Heart left ventricle (tissue), 16 donors: ENCODE measurements at regions not wholly inside any gene's neighbourhood (a gene's known extent, or its start where the extent isn't known, plus 50 kb on each side); places are given as distances from the start of the nearest gene placed in this dataset.

ENCODE experiments used
- ATAC-seq, 4 donors: fragments of 200-7000 bp; cut with Tn5 transposase; one replicate each; pipeline ENCODE4 v1.9.1; 2020 to 2022; ENCODE audit warnings: moderate library complexity in 4 of 4, mild to moderate bottlenecking in 3 of 4, moderate number of reproducible peaks in 1 of 4
- DNase-seq, 5 donors: peaks; one replicate each; pipeline ENCODE4 v3.0.0-alpha.2; 2020
- H3K27ac ChIP-seq, 12 donors: fragments of 200-600 bp; sonication (generic) in 4 of 12; one replicate each; pipeline versions ENCODE4 v1.5.0 to v1.8.0; 2016 to 2022; ENCODE audit warnings: mild to moderate bottlenecking in 2 of 12
- H3K27me3 ChIP-seq, 9 donors: fragments of 200-600 bp; sonication (generic) in 2 of 9; one replicate each; pipeline versions ENCODE4 v1.5.1 to v1.8.0; 2016 to 2022; ENCODE audit warnings: mild to moderate bottlenecking in 3 of 9
- H3K36me3 ChIP-seq, 9 donors: fragments of 200-600 bp; sonication (generic) in 2 of 9; one replicate each; pipeline versions ENCODE4 v1.5.0 to v1.8.0; 2018 to 2022; ENCODE audit warnings: mild to moderate bottlenecking in 2 of 9
- H3K4me1 ChIP-seq, 12 donors: fragments of 200-600 bp; sonication (generic) in 4 of 12; one replicate each; pipeline versions ENCODE4 v1.5.0 to v1.8.0; 2016 to 2022; ENCODE audit warnings: mild to moderate bottlenecking in 3 of 12
- H3K4me3 ChIP-seq, 12 donors: fragments of 200-600 bp; sonication (generic) in 4 of 12; one replicate each; pipeline versions ENCODE4 v1.5.0 to v1.8.0; 2017 to 2022; ENCODE audit warnings: mild to moderate bottlenecking in 9 of 12, moderate library complexity in 4 of 12
- H3K9me3 ChIP-seq, 12 donors: fragments of 200-600 bp; sonication (generic) in 4 of 12; one replicate each; pipeline versions ENCODE4 v1.5.0 to v1.8.0; 2016 to 2022; ENCODE audit warnings: mild to moderate bottlenecking in 1 of 12
- CTCF ChIP-seq, 12 donors: fragments of 200-600 bp; sonication (generic) in 4 of 12; IDR thresholded peaks; one replicate each; pipeline versions ENCODE4 v1.5.0 to v1.8.0; 2018 to 2022; ENCODE audit warnings: antibody characterized with exemption in 12 of 12, mild to moderate bottlenecking in 5 of 12
- POLR2A ChIP-seq, 2 donors: fragments of 450-650 bp; IDR thresholded peaks; one replicate each; pipeline ENCODE4 v1.6.1; 2017; ENCODE audit warnings: antibody characterized with exemption in 2 of 2, mild to moderate bottlenecking in 2 of 2, moderate library complexity in 2 of 2
- WGBS, 4 donors: extraction: QIAGEN DNeasy Blood & Tissue Kit in 2 of 4; methylation state at CpG; one replicate each; pipeline versions ENCODE4 v1.1.5 to v1.1.7; 2013 to 2018; 5-methylcytosine and 5-hydroxymethylcytosine counted together
- intact Hi-C, 10 donors: fragments of 100-400 bp; cut with DNase I; formaldehyde crosslinking; loops; one replicate each; pipeline versions ENCODE4 v1.11.1 to v1.14.2; 2022
- donor health status: ischemic (EF 13 %, LVEDD 7.1; RV severe dilation, severe dysfunction).
- donor health status: healthy with polysubstance abuse.
- donor health status: DM: no; HTN: yes; CAD: no.
- donor health status: DM: no; HTN: no; CAD: no.
- donor health status: ischemic (EF 25% LVEDD 6.9; RV normal size, moderate dysfunction).
- donor health status: ischemic (EF 25% LVEDD 5.7; RV mildly dilated, moderate dysfunction).
- donor health status: healthy.
- donor health status: DM: yes; HTN: yes; CAD: no.
- donor health status: ischemic (EF 35%, LVEDD 5.7; RV mildly dilated, moderate dysfunction).
- donor health status: nonischemic (EF 11% LVEDD 7.7; RV severe dilation, severe dysfunction).
- donor health status: DM: yes; HTN: yes; CAD: no.
- donor health status: PGD.
- donor health status: ischemic (EF 29% LVEDD 5.4; RV normal size, mild dysfunction).
- donor health status: nonischemic (EF 23%, LVEDD 6.1; RV moderate dilation, normal function).

- Histone ChIP-seq H3K4me3 (no peak overlapping the region), H3K27ac (no peak overlapping the region), H3K36me3 (no peaks in the 10 kb centered on the region), H3K27me3 (no peaks in the 10 kb centered on the region), H3K9me3 (peaks cover 0 to 7% (median 0%) of the 10 kb centered on the region in 12 donors), H3K4me1 (no peaks in the 10 kb centered on the region)
- no peak for TF ChIP-seq POLR2A (IDR thresholded peaks at IDR 0.05)
- TF ChIP-seq CTCF (IDR thresholded peaks at IDR 0.05) = no peak
- intact Hi-C loops = no loop called here
- ATAC-seq (no peak), DNase-seq (no peak)
- WGBS, 4 donors = 11 to 16% (median 13%) methylated on average over 1 of the region's 1 CpG
Measured at GRCh38 chr14:49366416-49366815, 219.8 kb downstream of the RPS29 start.

- no peak overlapping the region for H3K27ac ChIP-seq
- no peaks in the 10 kb centered on the region for H3K27me3 ChIP-seq
- no peak for TF ChIP-seq CTCF (IDR thresholded peaks at IDR 0.05)
- TF ChIP-seq POLR2A (IDR thresholded peaks at IDR 0.05) = no peak
- 5 to 25% (median 18%) methylated on average over 1 of the region's 1 CpG for WGBS, 4 donors
- ATAC-seq (no peak), DNase-seq (no peak)
- peaks cover 0 to 18% (median 0%) of the 10 kb centered on the region in 12 donors for H3K9me3 ChIP-seq
- H3K4me1 ChIP-seq = no peaks in the 10 kb centered on the region
- H3K4me3 ChIP-seq = no peak overlapping the region
- no peaks in the 10 kb centered on the region for H3K36me3 ChIP-seq
- intact Hi-C loops = no loop called here
Measured at GRCh38 chr14:49364752-49365117, 221.4 kb downstream of the RPS29 start.

- H3K4me1 ChIP-seq = no peaks in the 10 kb centered on the region
- 5 to 18% (median 10%) methylated on average over 5 of the region's 5 CpGs for WGBS, 4 donors
- peaks cover 0 to 18% (median 0%) of the 10 kb centered on the region in 12 donors for H3K9me3 ChIP-seq
- H3K27me3 ChIP-seq = no peaks in the 10 kb centered on the region
- intact Hi-C loops = no loop called here
- no peak for TF ChIP-seq CTCF (IDR thresholded peaks at IDR 0.05)
- no peak for TF ChIP-seq POLR2A (IDR thresholded peaks at IDR 0.05)
- ATAC-seq (no peak), DNase-seq (no peak)
- H3K27ac ChIP-seq = no peak overlapping the region
- H3K4me3 ChIP-seq = no peak overlapping the region
- no peaks in the 10 kb centered on the region for H3K36me3 ChIP-seq
Measured at GRCh38 chr14:49363821-49364751, 222.1 kb downstream of the RPS29 start.

- DNase-seq (no peak), ATAC-seq (no peak)
- peaks cover 0 to 18% (median 0%) of the 10 kb centered on the region in 12 donors for H3K9me3 ChIP-seq
- no peak overlapping the region for H3K27ac ChIP-seq
- intact Hi-C loops = no loop called here
- TF ChIP-seq CTCF (IDR thresholded peaks at IDR 0.05) (no peak), POLR2A (IDR thresholded peaks at IDR 0.05) (no peak)
- WGBS, 4 donors = 54 to 72% (median 64%) methylated on average over 1 of the region's 1 CpG
- no peaks in the 10 kb centered on the region for H3K36me3 ChIP-seq
- H3K27me3 ChIP-seq = no peaks in the 10 kb centered on the region
- H3K4me3 ChIP-seq = no peak overlapping the region
- H3K4me1 ChIP-seq = no peaks in the 10 kb centered on the region
Measured at GRCh38 chr14:49362916-49363315, 223.3 kb downstream of the RPS29 start.
